SK-N-SH treated with all-trans-retinoic acid at 6 μM for 48 hours (cell line): ENCODE measurements at regions not wholly inside any gene's neighbourhood (a gene's known extent, or its start where the extent isn't known, plus 50 kb on each side); places are given as distances from the start of the nearest gene placed in this dataset.

Source experiments
- ESRRG ChIP-seq: fragments of 250-450 bp; sonication (Bioruptor Pico); IDR thresholded peaks from 2 replicates; pipeline ENCODE4 v1.6.1; 2021; ENCODE audit warnings: mild to moderate bottlenecking
- PATZ1 ChIP-seq: fragments of 250-450 bp; sonication (Bioruptor Pico); IDR thresholded peaks from 2 replicates; pipeline ENCODE4 v1.8.0; 2020; ENCODE audit warnings: mild to moderate bottlenecking, moderate library complexity, borderline replicate concordance
- ZFP3 ChIP-seq: fragments of 250-450 bp; sonication (Bioruptor Pico); IDR thresholded peaks from 2 replicates; pipeline ENCODE4 v1.5.0; 2020; ENCODE audit warnings: mild to moderate bottlenecking, moderate library complexity
- ZNF8 ChIP-seq: fragments of 450-650 bp; formaldehyde crosslinking; IDR thresholded peaks from 2 replicates; pipeline ENCODE4 v1.5.0; 2020; ENCODE audit warnings: mild to moderate bottlenecking, moderate library complexity
- TF ChIP-seq, protein P1 (sequence below): fragments of 250-450 bp; sonication (Bioruptor Pico); IDR thresholded peaks from 2 replicates; pipeline ENCODE4 v1.5.1; 2020; ENCODE audit warnings: low read depth, mild to moderate bottlenecking, moderate library complexity

- TF ChIP-seq, protein P1, sequence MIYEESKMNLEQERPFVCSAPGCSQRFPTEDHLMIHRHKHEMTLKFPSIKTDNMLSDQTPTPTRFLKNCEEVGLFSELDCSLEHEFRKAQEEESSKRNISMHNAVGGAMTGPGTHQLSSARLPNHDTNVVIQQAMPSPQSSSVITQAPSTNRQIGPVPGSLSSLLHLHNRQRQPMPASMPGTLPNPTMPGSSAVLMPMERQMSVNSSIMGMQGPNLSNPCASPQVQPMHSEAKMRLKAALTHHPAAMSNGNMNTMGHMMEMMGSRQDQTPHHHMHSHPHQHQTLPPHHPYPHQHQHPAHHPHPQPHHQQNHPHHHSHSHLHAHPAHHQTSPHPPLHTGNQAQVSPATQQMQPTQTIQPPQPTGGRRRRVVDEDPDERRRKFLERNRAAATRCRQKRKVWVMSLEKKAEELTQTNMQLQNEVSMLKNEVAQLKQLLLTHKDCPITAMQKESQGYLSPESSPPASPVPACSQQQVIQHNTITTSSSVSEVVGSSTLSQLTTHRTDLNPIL (CRISPR knock-in tag) = no peak
- no peak for TF ChIP-seq ZNF8
- no peak for TF ChIP-seq ZFP3 (CRISPR knock-in tag)
- no peak for TF ChIP-seq ESRRG (CRISPR knock-in tag)
- no peak for TF ChIP-seq PATZ1 (CRISPR knock-in tag)
These were observed 89.2 kb downstream of the RSPH3 start for GRCh38 chr6:158910484-158911440.
